Tibial artery (tissue), 4 donors: ENCODE measurements at regions not wholly inside any gene's neighbourhood (a gene's known extent, or its start where the extent isn't known, plus 50 kb on each side); places are given as distances from the start of the nearest gene placed in this dataset.
"Not testable (repeated sequence)": the region's sequence is repeated elsewhere in the genome, so short reads cannot be mapped to it uniquely, and the experiment has no call there.

Experiments
- DNase-seq, 2 donors: peaks; one replicate each; pipeline ENCODE4 v3.0.0-alpha.2; 2019
- H3K27ac ChIP-seq, 2 donors: fragments of 200-600 bp; sonication (generic) in 1 of 2; 1 replicate in 1 of 2; 2 replicates in 1 of 2; pipeline ENCODE4 v1.5.1; 2018 to 2019; ENCODE audit warnings: mild to moderate bottlenecking in 1 of 2
- H3K27me3 ChIP-seq, 2 donors: fragments of 200-600 bp; sonication (generic) in 1 of 2; one replicate each; pipeline versions ENCODE4 v1.5.1 to v1.6.0; 2016 to 2019
- H3K36me3 ChIP-seq, 3 donors: fragments of 200-600 bp; sonication (generic) in 2 of 3; one replicate each; pipeline ENCODE4 v1.5.1; 2016 to 2019; ENCODE audit warnings: mild to moderate bottlenecking in 2 of 3
- H3K4me1 ChIP-seq, 4 donors: fragments of 200-600 bp; sonication (generic) in 2 of 4; 1 replicate in 3 of 4; 2 replicates in 1 of 4; pipeline ENCODE4 v1.5.1; 2016 to 2019
- H3K4me3 ChIP-seq, 2 donors: fragments of 200-600 bp; sonication (generic) in 1 of 2; 1 replicate in 1 of 2; 2 replicates in 1 of 2; pipeline ENCODE4 v1.5.1; 2018 to 2019; ENCODE audit warnings: mild to moderate bottlenecking in 2 of 2
- H3K9me3 ChIP-seq, 3 donors: fragments of 200-600 bp; sonication (generic) in 1 of 3; one replicate each; pipeline ENCODE4 v1.5.1; 2016 to 2019
- intact Hi-C: fragments of 100-400 bp; cut with DNase I; formaldehyde crosslinking; loops from one replicate; pipeline ENCODE4 v1.15.0; 2023; ENCODE audit warnings: low total_unique reads
- TF ChIP-seq, protein P1 (sequence below), 2 experiments: fragments of 200-600 bp in 1 of 2; fragments of 450-650 bp in 1 of 2; IDR thresholded peaks; one replicate each; pipeline ENCODE4 v1.5.1; 2017 to 2019; ENCODE audit warnings: antibody characterized with exemption in 2 of 2, mild to moderate bottlenecking in 1 of 2, moderate library complexity in 1 of 2

DNA sequence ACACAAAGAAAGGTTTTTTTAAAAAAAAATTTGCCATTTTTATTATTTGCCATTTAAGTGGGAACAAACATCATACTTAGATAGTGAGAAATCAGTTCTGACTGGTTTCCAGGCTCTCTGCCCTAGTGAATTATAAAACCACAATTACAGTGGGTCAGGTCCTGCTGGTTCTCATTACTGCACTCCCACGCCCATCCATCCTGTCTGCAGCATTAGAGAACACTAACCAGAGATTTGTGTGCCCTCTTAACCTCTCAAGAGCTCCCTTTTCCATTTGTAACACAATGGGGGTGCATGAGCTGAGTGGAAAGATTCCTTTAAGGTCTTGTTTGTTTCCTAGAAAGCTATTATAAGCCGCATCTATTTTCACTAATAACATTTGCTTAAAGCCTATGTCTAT is 489.3 kb downstream of the AMY1C start:
- no peaks in the 10 kb centered on the region for H3K4me1 ChIP-seq
- no peaks in the 10 kb centered on the region for H3K27me3 ChIP-seq
- H3K36me3 ChIP-seq = no peaks in the 10 kb centered on the region
- H3K4me3 ChIP-seq = no peak overlapping the region
- H3K27ac ChIP-seq = no peak overlapping the region
- intact Hi-C loops = no loop called here
- DNase-seq = no peak
- TF ChIP-seq, protein P1, sequence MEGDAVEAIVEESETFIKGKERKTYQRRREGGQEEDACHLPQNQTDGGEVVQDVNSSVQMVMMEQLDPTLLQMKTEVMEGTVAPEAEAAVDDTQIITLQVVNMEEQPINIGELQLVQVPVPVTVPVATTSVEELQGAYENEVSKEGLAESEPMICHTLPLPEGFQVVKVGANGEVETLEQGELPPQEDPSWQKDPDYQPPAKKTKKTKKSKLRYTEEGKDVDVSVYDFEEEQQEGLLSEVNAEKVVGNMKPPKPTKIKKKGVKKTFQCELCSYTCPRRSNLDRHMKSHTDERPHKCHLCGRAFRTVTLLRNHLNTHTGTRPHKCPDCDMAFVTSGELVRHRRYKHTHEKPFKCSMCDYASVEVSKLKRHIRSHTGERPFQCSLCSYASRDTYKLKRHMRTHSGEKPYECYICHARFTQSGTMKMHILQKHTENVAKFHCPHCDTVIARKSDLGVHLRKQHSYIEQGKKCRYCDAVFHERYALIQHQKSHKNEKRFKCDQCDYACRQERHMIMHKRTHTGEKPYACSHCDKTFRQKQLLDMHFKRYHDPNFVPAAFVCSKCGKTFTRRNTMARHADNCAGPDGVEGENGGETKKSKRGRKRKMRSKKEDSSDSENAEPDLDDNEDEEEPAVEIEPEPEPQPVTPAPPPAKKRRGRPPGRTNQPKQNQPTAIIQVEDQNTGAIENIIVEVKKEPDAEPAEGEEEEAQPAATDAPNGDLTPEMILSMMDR (IDR thresholded peaks at IDR 0.05) = no peak
- peaks cover 0 to 4% (median 0%) of the 10 kb centered on the region in 3 donors for H3K9me3 ChIP-seq

DNA sequence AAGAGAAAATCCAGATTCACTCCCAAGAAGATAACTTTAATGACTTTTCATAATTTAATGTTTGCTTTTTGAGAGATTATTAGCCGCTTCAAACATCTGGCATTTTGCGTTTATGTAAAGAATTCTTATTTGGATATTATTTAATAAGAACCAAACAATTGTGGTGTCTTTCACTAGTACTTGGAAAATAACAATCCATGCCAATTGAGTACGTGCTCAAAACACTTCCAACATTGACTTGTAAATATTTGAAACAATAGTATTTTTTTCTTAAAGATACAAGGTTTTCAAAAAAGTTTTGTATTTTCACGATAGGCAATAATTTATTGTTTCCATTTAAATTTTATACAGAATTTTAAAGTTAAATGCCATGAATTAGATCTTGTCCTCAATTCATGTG is 498.7 kb downstream of the AMY1C start:
- Histone ChIP-seq H3K27ac (no peak overlapping the region), H3K36me3 (no peaks in the 10 kb centered on the region), H3K9me3 (no peaks in the 10 kb centered on the region), H3K4me1 (no peaks in the 10 kb centered on the region), H3K4me3 (no peak overlapping the region), H3K27me3 (no peaks in the 10 kb centered on the region)
- intact Hi-C loops = no loop called here
- TF ChIP-seq, protein P1 (IDR thresholded peaks at IDR 0.05) = no peak
- no peak for DNase-seq

- no peak for DNase-seq
- Histone ChIP-seq H3K9me3 (no peaks in the 10 kb centered on the region), H3K4me3 (no peak overlapping the region), H3K4me1 (no peaks in the 10 kb centered on the region), H3K27ac (no peak overlapping the region), H3K27me3 (no peaks in the 10 kb centered on the region), H3K36me3 (no peaks in the 10 kb centered on the region)
- TF ChIP-seq, protein P1 (IDR thresholded peaks at IDR 0.05) = no peak
- intact Hi-C loops = no loop called here
Measured at GRCh38 chr1:104259481-104259880, 509.8 kb downstream of the AMY1C start.

DNA sequence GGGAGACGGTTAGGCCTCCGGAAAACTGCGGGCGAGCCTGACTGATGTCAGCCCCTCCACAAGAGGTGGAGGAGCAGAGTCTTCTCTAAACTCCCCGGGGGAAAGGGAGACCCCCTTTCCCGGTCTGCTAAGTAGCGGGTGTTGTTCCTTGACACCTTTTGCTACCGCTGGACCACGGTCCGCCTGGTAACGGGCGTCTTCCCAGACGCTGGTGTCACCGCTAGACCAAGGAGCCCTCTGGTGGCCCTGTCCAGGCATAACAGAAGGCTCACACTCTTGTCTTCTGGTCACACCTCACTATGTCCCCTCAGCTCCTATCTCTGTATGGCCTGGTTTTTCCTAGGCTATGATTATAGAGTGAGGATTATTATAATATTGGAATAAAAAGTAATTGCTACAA is 513.4 kb downstream of the AMY1C start:
- intact Hi-C loops, H3K27ac ChIP-seq, H3K27me3 ChIP-seq, DNase-seq, H3K9me3 ChIP-seq, H3K4me1 ChIP-seq, H3K4me3 ChIP-seq, H3K36me3 ChIP-seq: not testable (repeated sequence)

DNA sequence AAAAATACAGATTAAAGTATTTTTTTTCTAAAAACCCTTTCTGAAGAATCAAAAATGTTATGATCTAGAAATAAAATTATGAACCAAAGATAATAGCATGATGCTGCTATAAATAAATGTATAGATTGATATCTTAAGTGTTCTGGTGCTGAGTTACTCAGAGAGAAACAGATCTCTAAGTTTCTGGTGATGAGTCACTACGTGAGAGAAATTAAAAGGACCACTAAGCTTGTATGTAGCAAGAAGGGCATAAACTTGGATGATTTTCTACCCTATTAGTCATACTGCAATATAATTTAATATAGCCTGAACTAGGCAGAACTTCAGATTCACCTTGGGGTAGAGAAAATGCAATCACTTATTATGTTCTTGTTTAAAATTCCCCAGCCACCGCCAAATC is 514.8 kb downstream of the AMY1C start:
- DNase-seq = no peak
- intact Hi-C loops = no loop called here
- TF ChIP-seq, protein P1 (IDR thresholded peaks at IDR 0.05) = no peak
- H3K4me3 ChIP-seq = no peak overlapping the region
- H3K36me3 ChIP-seq = no peaks in the 10 kb centered on the region
- no peak overlapping the region for H3K27ac ChIP-seq
- H3K9me3 ChIP-seq = no peaks in the 10 kb centered on the region
- no peaks in the 10 kb centered on the region for H3K4me1 ChIP-seq
- H3K27me3 ChIP-seq = no peaks in the 10 kb centered on the region

- no peaks in the 10 kb centered on the region for H3K9me3 ChIP-seq
- intact Hi-C loops = no loop called here
- no peaks in the 10 kb centered on the region for H3K4me1 ChIP-seq
- TF ChIP-seq, protein P1 (IDR thresholded peaks at IDR 0.05) = no peak
- no peak overlapping the region for H3K4me3 ChIP-seq
- H3K27ac ChIP-seq = no peak overlapping the region
- no peak for DNase-seq
- H3K36me3 ChIP-seq = no peaks in the 10 kb centered on the region
- no peaks in the 10 kb centered on the region for H3K27me3 ChIP-seq
Measured at GRCh38 chr1:104265163-104265562, 515.5 kb downstream of the AMY1C start.
